ENCODE measurements at regions not wholly inside any gene's neighbourhood (a gene's known extent, or its start where the extent isn't known, plus 50 kb on each side); places are given as distances from the start of the nearest gene placed in this dataset.
"Not testable (repeated sequence)": the region's sequence is repeated elsewhere in the genome, so short reads cannot be mapped to it uniquely, and the experiment has no call there.

DNA sequence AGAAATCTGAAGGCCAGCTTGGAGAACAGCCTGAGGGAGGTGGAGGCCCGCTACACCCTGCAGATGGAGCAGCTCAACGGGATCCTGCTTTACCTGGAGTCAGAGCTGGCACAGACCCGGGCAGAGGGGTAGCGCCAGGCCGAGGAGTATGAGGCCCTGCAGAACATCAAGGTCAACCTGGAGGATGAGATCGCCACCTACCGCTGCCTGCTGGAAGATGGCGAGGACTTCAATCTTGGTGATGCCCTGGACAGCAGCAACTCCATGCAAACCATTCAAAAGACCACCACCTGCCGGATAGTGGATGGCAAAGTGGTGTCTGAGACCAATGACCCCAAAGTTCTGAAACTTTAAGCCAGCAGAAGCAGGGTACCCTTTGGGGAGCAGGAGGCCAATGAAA is 318.4 kb downstream of the ZFHX3 start:
- H3K9ac ChIP-seq (replicated peaks in 1 of 4; ENCODE audit: extremely low read depth in 1 of 4, low read depth in 3 of 4, low read length in 3 of 4); H4K8ac ChIP-seq (ENCODE audit: extremely low read depth, insufficient read depth, low read length); H2BK12ac ChIP-seq (ENCODE audit: low read depth, low read length); H3K36me3 ChIP-seq (ENCODE audit: control insufficient read depth in 2 of 4, insufficient read depth in 4 of 4, low read length in 3 of 4); FAIRE-seq; POLR2A ChIA-PET (ENCODE audit: partially characterized antibody); H2BK5ac ChIP-seq (ENCODE audit: low read depth, low read length); H3K27me3 ChIP-seq (replicated peaks in 1 of 4; ENCODE audit: control insufficient read depth in 3 of 4, extremely low read depth in 1 of 4, insufficient read depth in 3 of 4, low read length in 3 of 4); H3K4me1 ChIP-seq (replicated peaks in 1 of 4; ENCODE audit: control insufficient read depth in 3 of 4, insufficient read depth in 4 of 4, low read length in 3 of 4); H3K23ac ChIP-seq (ENCODE audit: insufficient read length); H3K4me2 ChIP-seq (ENCODE audit: insufficient read depth in 1 of 2, low read depth in 2 of 2, low read length in 2 of 2); H3K9me3 ChIP-seq (ENCODE audit: insufficient read depth in 2 of 2, low read depth in 1 of 2, low read length in 1 of 2); H2AFZ ChIP-seq (ENCODE audit: low read length); H4K91ac ChIP-seq (replicated peaks; ENCODE audit: insufficient read length, low read length); DNase-seq (ENCODE audit: low read depth in 1 of 2, low spot score in 2 of 2); H3K27ac ChIP-seq (ENCODE audit: low read depth, low read length); H2BK15ac ChIP-seq (ENCODE audit: low read length); H2BK20ac ChIP-seq (ENCODE audit: low read length); H2BK120ac ChIP-seq (replicated peaks; ENCODE audit: low read depth, low read length); H3K56ac ChIP-seq (replicated peaks; ENCODE audit: insufficient read length, low read depth, low read length); H3K14ac ChIP-seq (ENCODE audit: insufficient read length); H2AK5ac ChIP-seq (ENCODE audit: low read depth, low read length); H3K79me2 ChIP-seq (ENCODE audit: control insufficient read depth in 1 of 2, insufficient read depth in 2 of 2, low read length in 2 of 2); H3K79me1 ChIP-seq (ENCODE audit: low read depth, low read length); H4K20me1 ChIP-seq (replicated peaks in 1 of 2; ENCODE audit: control insufficient read depth in 1 of 2, insufficient read depth in 2 of 2, low read length in 2 of 2); H3K4me3 ChIP-seq (ENCODE audit: extremely low read depth in 1 of 4, insufficient read depth in 2 of 4, low read depth in 3 of 4, low read length in 4 of 4); H4K5ac ChIP-seq (ENCODE audit: insufficient read length, low read depth, low read length); H3K4ac ChIP-seq (replicated peaks; ENCODE audit: insufficient read length, low read depth, low read length); H3K18ac ChIP-seq (ENCODE audit: extremely low read depth, low read length); H3K23me2 ChIP-seq (ENCODE audit: low read depth, low read length): not testable (repeated sequence)
- peak; percentile 47 to 50 for TF ChIP-seq RAD21 (IDR thresholded peaks at IDR 0.05 in 1 of 2, conservative IDR thresholded peaks at IDR 0.05 in 1 of 2; ENCODE audit: low read depth in 2 of 2, low read length in 2 of 2)
- TF ChIP-seq, protein P1, sequence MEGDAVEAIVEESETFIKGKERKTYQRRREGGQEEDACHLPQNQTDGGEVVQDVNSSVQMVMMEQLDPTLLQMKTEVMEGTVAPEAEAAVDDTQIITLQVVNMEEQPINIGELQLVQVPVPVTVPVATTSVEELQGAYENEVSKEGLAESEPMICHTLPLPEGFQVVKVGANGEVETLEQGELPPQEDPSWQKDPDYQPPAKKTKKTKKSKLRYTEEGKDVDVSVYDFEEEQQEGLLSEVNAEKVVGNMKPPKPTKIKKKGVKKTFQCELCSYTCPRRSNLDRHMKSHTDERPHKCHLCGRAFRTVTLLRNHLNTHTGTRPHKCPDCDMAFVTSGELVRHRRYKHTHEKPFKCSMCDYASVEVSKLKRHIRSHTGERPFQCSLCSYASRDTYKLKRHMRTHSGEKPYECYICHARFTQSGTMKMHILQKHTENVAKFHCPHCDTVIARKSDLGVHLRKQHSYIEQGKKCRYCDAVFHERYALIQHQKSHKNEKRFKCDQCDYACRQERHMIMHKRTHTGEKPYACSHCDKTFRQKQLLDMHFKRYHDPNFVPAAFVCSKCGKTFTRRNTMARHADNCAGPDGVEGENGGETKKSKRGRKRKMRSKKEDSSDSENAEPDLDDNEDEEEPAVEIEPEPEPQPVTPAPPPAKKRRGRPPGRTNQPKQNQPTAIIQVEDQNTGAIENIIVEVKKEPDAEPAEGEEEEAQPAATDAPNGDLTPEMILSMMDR (IDR thresholded peaks at IDR 0.05; ENCODE audit: control extremely low read depth in 1 of 3, insufficient read depth in 1 of 3, low read depth in 1 of 3, low read length in 3 of 3) = peak; percentile 21 to 27 (median 23); a peak in 3 of 4 replicates
- CTCF ChIA-PET (ENCODE audit: partially characterized antibody) = interaction anchor here (0.6 to 1.4 kb wide), 6 partner anchors 10 to 234 kb away, joined by 3 to 4 read pairs (median 3); no protein-coding TSS in a partner anchor
- WGBS, 2 experiments (ENCODE audit: extremely low coverage in 1 of 2, insufficient coverage in 1 of 2, insufficient read length in 1 of 2, insufficient replicate concordance in 2 of 2, low coverage in 1 of 2, low lambda C conversion rate in 2 of 2, missing lambda C conversion rate in 1 of 2) = 79% methylated on average over 9 of the region's 9 CpGs; no CpG with 5 or more reads in 1 of the 2 experiments
